ENCODE measurements at regions not wholly inside any gene's neighbourhood (a gene's known extent, or its start where the extent isn't known, plus 50 kb on each side); places are given as distances from the start of the nearest gene placed in this dataset.
"Not testable (repeated sequence)": the region's sequence is repeated elsewhere in the genome, so short reads cannot be mapped to it uniquely, and the experiment has no call there.

- H3K4me1 Mint-ChIP-seq = no peaks in the 10 kb centered on the region
- no peak overlapping the region for H3K27ac Mint-ChIP-seq
- H3K36me3 Mint-ChIP-seq = no peaks in the 10 kb centered on the region
- no peak overlapping the region for H3K4me3 Mint-ChIP-seq
- ATAC-seq (no peak), DNase-seq (no peak)
- no peaks in the 10 kb centered on the region for H3K27me3 Mint-ChIP-seq
- CTCF ChIA-PET = no interaction called here
- H3K9me3 Mint-ChIP-seq (ENCODE audit: low read depth) = no peaks in the 10 kb centered on the region
These were observed 279.7 kb upstream of the PLPP4 start for GRCh38 chr10:120177330-120177729.

- H3K9me3 Mint-ChIP-seq (ENCODE audit: low read depth) = no peaks in the 10 kb centered on the region
- CTCF ChIA-PET = no interaction called here
- H3K4me3 Mint-ChIP-seq = no peak overlapping the region
- no peaks in the 10 kb centered on the region for H3K27me3 Mint-ChIP-seq
- no peaks in the 10 kb centered on the region for H3K36me3 Mint-ChIP-seq
- H3K27ac Mint-ChIP-seq = no peak overlapping the region
- ATAC-seq (no peak), DNase-seq (no peak)
- H3K4me1 Mint-ChIP-seq = no peaks in the 10 kb centered on the region
These were observed 276.9 kb upstream of the PLPP4 start for GRCh38 chr10:120180160-120180559.

DNA sequence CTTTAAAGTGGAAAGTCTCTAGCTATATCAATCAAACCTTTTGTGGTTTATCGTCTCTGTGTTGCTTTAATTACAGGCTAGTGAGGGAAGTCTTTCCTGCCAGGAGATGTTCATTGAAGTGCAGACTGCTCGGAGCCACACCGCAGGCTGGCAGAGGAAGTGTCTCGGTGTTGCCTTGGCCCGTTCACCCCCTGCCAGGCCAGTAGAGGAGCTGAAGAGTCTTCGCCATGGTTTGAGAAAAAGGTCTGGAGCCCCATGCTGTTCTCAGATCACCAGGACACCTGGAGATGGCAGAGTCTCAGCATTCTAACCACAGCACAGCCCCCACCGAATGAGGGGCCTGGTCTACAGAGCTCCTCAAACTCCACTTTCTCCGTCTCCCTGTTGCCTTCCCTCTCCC, 275.9 kb upstream of the PLPP4 start:
- H3K4me3 Mint-ChIP-seq = no peak overlapping the region
- no peak overlapping the region for H3K27ac Mint-ChIP-seq
- no peaks in the 10 kb centered on the region for H3K36me3 Mint-ChIP-seq
- DNase-seq (no peak), ATAC-seq (no peak)
- CTCF ChIA-PET = interaction anchor here (1.5 kb wide), 1 partner anchor 40 kb away, joined by 3 read pairs; no protein-coding TSS in a partner anchor
- no peaks in the 10 kb centered on the region for H3K4me1 Mint-ChIP-seq
- no peaks in the 10 kb centered on the region for H3K9me3 Mint-ChIP-seq (ENCODE audit: low read depth)
- no peaks in the 10 kb centered on the region for H3K27me3 Mint-ChIP-seq

DNA sequence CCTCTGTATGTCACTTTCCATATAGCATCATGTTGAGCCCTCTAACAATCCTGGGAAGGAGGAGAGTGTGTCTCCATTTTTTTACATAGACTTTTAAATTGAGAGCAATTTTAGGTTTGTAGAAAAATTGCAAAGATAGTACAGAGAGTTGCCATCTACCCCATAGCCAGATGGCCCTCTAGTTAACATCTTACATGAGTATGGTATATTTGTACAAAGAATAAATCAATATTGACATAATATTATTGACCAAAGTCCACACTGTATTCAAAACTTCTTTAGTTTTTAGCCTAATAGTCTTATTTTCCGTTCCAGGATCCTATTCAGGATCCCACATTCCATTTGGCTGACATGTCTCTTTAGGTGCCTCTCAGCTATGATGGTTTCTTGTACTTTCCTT, 274.6 kb upstream of the PLPP4 start:
- Mint-ChIP-seq H3K27me3 (no peaks in the 10 kb centered on the region), H3K9me3 (ENCODE audit: low read depth) (no peaks in the 10 kb centered on the region)
- CTCF ChIA-PET = interaction anchor here (1.5 kb wide), 1 partner anchor 39 kb away, joined by 3 read pairs; no protein-coding TSS in a partner anchor

DNA sequence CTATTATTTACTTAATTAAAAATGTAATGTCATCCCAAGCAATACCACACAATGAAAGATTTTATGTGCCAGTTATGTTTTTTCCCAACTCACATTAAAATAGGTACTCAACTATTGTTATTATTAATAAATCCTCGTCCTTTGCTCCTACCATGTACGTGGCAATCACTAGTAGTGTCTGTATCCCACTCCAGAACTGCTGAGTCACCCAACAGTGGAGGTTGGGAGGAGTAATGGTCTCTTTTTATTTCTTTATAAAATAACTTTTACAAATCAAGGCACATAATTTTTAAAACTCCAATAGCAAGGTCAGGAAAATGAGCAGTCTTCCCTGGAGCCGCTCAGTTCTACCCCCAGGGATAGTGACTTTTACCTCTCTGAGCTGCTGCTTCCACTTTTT, 273.5 kb upstream of the PLPP4 start:
- Mint-ChIP-seq H3K27ac (no peak overlapping the region), H3K27me3 (no peaks in the 10 kb centered on the region), H3K4me3 (no peak overlapping the region), H3K36me3 (no peaks in the 10 kb centered on the region), H3K9me3 (ENCODE audit: low read depth) (no peaks in the 10 kb centered on the region), H3K4me1 (no peaks in the 10 kb centered on the region)
- CTCF ChIA-PET = no interaction called here
- no peak for DNase-seq
- no peak for ATAC-seq

More for the DNA sequence above, 274.6 kb upstream of the PLPP4 start:
- Mint-ChIP-seq H3K36me3 (no peaks in the 10 kb centered on the region), H3K4me1 (no peaks in the 10 kb centered on the region), H3K4me3 (no peak overlapping the region), H3K27ac (no peak overlapping the region)
- no peak for DNase-seq
- ATAC-seq = no peak

DNA sequence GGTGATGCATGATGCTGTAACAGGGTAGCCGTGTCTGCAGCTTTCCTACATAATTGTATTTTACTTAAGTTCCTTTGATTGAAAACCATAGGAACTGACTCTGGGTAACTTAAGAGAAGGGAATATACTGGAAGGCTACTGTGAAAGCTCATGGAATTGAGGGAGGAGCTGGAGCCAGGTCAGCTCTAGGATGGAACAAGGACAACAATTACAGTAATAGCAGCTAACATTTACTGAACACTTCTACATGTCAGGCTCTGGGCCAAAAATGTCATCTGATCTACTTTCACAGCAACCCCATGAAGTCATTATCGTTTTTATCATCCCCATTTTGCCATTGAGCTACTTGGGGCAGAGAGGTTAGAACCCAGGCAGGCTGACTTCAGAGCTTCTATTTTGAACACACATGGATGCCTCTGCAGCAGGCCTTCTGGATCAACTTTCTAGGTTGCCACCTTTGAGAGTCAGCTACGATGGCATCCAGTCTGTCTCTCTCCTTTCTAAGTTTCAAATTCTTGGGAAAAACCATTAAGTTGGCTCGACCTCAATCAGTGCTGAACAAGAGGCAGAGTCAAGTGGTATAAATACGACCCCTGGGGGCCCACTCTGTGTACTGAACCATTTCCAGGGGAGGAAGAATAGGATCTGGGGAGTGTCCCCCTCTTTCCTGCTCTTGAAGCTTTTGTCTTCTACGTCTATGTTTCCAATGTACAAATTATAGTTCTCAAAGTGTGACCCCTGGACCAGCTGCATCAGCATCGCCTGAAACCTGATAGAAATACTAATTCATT, 272.3 kb upstream of the PLPP4 start:
- no peaks in the 10 kb centered on the region for H3K36me3 Mint-ChIP-seq
- H3K4me3 Mint-ChIP-seq = no peak overlapping the region
- H3K27me3 Mint-ChIP-seq = no peaks in the 10 kb centered on the region
- DNase-seq (no peak), ATAC-seq (no peak)
- H3K9me3 Mint-ChIP-seq (ENCODE audit: low read depth) = no peaks in the 10 kb centered on the region
- CTCF ChIA-PET = interaction anchor here (1.5 kb wide), 1 partner anchor 13 kb away, joined by 3 read pairs; no protein-coding TSS in a partner anchor
- H3K27ac Mint-ChIP-seq = no peak overlapping the region
- no peaks in the 10 kb centered on the region for H3K4me1 Mint-ChIP-seq

DNA sequence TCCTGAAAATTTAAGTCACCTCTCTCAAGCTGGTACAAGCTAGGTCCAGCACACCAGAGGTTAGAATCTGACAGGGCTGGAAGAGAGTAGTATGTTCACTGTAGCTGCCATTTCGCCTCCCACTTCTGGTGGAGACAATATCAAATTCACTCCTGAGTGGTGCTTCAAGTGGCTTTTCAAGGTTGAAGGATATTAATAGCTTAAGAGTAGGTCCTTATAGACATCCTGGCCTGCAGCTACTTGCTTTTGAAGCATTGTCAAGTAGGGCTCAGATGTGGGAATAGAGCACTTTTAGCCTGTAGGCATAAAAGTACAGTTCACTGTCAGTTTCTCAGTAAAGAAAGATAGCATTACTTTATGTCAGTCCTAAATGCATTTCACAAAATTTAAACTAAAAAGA, 270.5 kb upstream of the PLPP4 start:
- Mint-ChIP-seq H3K9me3 (ENCODE audit: low read depth) (no peaks in the 10 kb centered on the region), H3K27me3 (no peaks in the 10 kb centered on the region), H3K36me3 (no peaks in the 10 kb centered on the region), H3K4me3 (no peak overlapping the region), H3K4me1 (no peaks in the 10 kb centered on the region), H3K27ac (no peak overlapping the region)
- no peak for ATAC-seq
- no peak for DNase-seq
- CTCF ChIA-PET = no interaction called here

DNA sequence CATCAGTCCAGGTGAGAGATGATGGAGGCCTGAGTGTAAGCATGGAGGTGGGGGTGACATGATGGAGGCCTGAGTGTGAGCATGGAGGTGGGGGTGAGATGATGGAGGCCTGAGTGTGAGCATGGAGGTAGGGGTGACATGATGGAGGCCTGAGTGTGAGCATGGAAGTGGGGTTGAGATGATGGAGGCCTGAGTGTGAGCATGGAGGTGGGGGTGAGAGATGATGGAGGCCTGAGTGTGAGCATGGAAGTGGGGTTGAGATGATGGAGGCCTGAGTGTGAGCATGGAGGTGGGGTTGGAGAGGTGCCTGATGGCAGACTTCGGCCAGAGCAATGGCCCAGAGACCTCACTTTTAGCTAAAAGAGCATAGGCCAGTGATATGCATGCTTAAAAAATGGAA, 269.9 kb upstream of the PLPP4 start:
- DNase-seq; H3K4me1 Mint-ChIP-seq; H3K27ac Mint-ChIP-seq; H3K4me3 Mint-ChIP-seq; CTCF ChIA-PET; H3K9me3 Mint-ChIP-seq (ENCODE audit: low read depth); ATAC-seq; H3K27me3 Mint-ChIP-seq; H3K36me3 Mint-ChIP-seq: not testable (repeated sequence)

DNA sequence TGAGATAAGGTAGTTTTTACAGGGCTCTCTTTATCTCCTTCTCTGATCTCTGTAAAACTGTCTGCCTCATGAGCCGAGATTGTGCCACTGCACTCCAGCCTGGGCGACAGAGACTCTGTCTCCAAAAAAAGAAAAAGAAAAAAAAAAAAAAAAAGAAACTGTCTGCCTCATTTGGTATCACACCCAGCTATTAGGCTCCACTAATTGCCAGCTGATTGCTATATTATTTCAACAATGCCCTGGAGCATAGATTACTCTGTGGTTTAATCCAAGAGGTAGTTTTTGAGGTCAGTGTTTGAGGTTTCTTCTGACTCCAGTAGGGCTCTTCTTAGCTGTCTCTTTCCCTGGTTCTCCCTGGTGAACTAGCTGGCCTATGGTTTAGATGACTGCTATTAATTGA, 268.1 kb upstream of the PLPP4 start:
- Mint-ChIP-seq H3K27ac (no peak overlapping the region), H3K9me3 (ENCODE audit: low read depth) (no peaks in the 10 kb centered on the region), H3K4me3 (no peak overlapping the region), H3K36me3 (no peaks in the 10 kb centered on the region), H3K4me1 (no peaks in the 10 kb centered on the region), H3K27me3 (no peaks in the 10 kb centered on the region)
- CTCF ChIA-PET = no interaction called here
- ATAC-seq = no peak
- DNase-seq = no peak

DNA sequence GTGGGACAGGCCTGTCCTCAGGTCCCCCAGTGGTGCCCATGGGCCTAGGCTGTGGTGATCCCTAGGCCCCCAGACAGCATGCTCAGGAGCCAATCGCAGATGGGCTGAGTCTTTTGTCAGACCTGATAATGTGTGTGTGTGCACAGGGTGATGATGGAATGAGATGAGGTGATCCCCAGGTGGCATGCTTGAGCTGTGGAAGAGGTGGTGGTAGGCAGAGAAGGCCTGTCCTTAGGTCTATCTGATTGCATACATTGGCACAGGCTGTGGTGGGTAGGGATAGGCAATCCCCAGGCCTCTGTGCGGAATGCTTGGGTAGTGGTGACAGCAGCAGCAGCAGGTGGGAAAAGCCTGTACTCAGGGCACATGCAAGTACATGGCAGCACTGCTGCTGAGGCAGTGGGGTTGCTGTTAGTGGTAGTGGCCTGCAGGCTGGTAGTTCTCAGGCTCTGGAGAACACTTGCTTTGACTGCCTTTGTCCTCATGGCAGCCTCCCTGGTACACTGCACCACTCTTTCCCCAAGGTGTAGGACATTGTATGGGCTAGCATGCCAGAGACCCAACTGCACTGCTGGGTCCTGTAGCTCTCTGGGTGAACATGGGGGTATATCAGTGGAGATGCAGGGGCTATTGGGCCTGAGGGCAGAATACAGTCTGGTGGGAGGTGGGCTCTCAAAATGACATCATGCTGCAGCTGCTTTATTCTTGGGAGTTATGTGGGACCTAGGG, 260.9 kb upstream of the PLPP4 start:
- no peak for ATAC-seq
- no peak for DNase-seq
- Mint-ChIP-seq H3K4me3 (no peak overlapping the region), H3K36me3 (no peaks in the 10 kb centered on the region), H3K27me3 (no peaks in the 10 kb centered on the region), H3K4me1 (no peaks in the 10 kb centered on the region), H3K9me3 (ENCODE audit: low read depth) (no peaks in the 10 kb centered on the region), H3K27ac (no peak overlapping the region)
- CTCF ChIA-PET = no interaction called here

- peaks cover 2% of the 10 kb centered on the region for H3K27me3 Mint-ChIP-seq
- CTCF ChIA-PET = no interaction called here
These were observed 252.2 kb upstream of the PLPP4 start for GRCh38 chr10:120204877-120205276.

GRCh38 chr10:120205368-120206018, 251.5 kb upstream of the PLPP4 start:
- DNase-seq (no peak), ATAC-seq (no peak)
- Mint-ChIP-seq H3K27ac (no peak overlapping the region), H3K4me3 (no peak overlapping the region), H3K27me3 (peaks cover 2% of the 10 kb centered on the region), H3K4me1 (no peaks in the 10 kb centered on the region), H3K36me3 (no peaks in the 10 kb centered on the region), H3K9me3 (ENCODE audit: low read depth) (no peaks in the 10 kb centered on the region)
- CTCF ChIA-PET = no interaction called here

More at GRCh38 chr10:120204877-120205276, 252.2 kb upstream of the PLPP4 start:
- Mint-ChIP-seq H3K36me3 (no peaks in the 10 kb centered on the region), H3K4me1 (no peaks in the 10 kb centered on the region), H3K9me3 (ENCODE audit: low read depth) (no peaks in the 10 kb centered on the region), H3K27ac (no peak overlapping the region), H3K4me3 (no peak overlapping the region)
- no peak for ATAC-seq
- no peak for DNase-seq

DNA sequence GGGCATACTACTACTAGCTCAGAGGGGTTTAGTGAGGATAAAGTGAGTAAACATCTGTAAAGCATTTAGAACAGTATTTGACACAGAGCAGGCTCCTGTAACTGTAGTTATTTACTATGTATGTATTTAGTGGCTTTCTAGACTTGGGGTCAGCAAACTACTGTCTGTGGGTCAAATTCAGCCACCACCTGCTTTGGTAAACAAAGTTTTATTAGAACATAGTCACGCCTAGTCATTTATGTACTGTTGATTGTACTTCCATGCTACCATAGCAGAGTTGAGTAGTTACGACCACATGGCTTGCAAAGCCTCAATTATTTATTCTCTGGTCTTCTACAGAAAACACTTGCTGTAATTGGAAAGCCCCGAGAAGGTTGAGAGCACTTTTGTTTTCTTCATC, 248.5 kb upstream of the PLPP4 start:
- H3K9me3 Mint-ChIP-seq (ENCODE audit: low read depth) = no peaks in the 10 kb centered on the region
- no peak for DNase-seq
- CTCF ChIA-PET = no interaction called here

More for the DNA sequence above, 248.5 kb upstream of the PLPP4 start:
- Mint-ChIP-seq H3K27me3 (peaks cover 2% of the 10 kb centered on the region), H3K27ac (no peak overlapping the region), H3K4me1 (no peaks in the 10 kb centered on the region), H3K4me3 (no peak overlapping the region), H3K36me3 (no peaks in the 10 kb centered on the region)
- ATAC-seq = no peak
